ENCODE measurements at regions not wholly inside any gene's neighbourhood (a gene's known extent, or its start where the extent isn't known, plus 50 kb on each side); places are given as distances from the start of the nearest gene placed in this dataset.
A peak's percentile ranks its signal among the peaks of the same experiment; 100 is the strongest.

DNA sequence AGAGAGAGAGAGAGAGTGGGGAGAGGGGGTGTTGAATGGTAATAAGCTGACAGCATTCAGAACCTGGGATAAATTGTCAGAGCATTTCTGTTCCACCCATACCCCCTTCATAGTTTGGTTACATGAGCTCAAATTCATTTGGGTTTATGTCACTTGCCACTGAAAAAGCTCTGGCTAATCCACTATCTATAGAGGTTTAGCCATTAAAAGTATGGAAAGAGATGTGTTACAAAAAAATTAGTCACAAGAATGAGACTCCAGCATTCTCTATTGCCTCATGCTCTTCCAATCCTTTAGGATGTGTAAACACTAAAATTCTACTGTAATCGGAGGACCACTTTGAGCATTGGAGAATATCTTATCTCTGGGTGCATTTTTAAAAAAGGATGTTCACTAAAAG lies 297.6 kb upstream of the TCF21 start:
- Histone ChIP-seq H3K36me3 (ENCODE audit: control insufficient read depth in 2 of 4, insufficient read depth in 4 of 4, low read length in 3 of 4) (no peaks in the 10 kb centered on the region), H2BK120ac (replicated peaks; ENCODE audit: low read depth, low read length) (no peak overlapping the region), H4K8ac (ENCODE audit: extremely low read depth, insufficient read depth, low read length) (no peak overlapping the region), H3K27ac (ENCODE audit: low read depth, low read length) (no peak overlapping the region), H2BK5ac (ENCODE audit: low read depth, low read length) (no peak overlapping the region), H3K4ac (replicated peaks; ENCODE audit: insufficient read length, low read depth, low read length) (no peak overlapping the region), H3K27me3 (replicated peaks in 1 of 4; ENCODE audit: control insufficient read depth in 3 of 4, extremely low read depth in 1 of 4, insufficient read depth in 3 of 4, low read length in 3 of 4) (no peaks in the 10 kb centered on the region), H3K9me3 (ENCODE audit: insufficient read depth in 2 of 2, low read depth in 1 of 2, low read length in 1 of 2) (no peaks in the 10 kb centered on the region), H2BK20ac (ENCODE audit: low read length) (no peak overlapping the region), H3K79me2 (ENCODE audit: control insufficient read depth in 1 of 2, insufficient read depth in 2 of 2, low read length in 2 of 2) (no peaks in the 10 kb centered on the region), H3K79me1 (ENCODE audit: low read depth, low read length) (no peaks in the 10 kb centered on the region), H3K4me3 (ENCODE audit: extremely low read depth in 1 of 4, insufficient read depth in 2 of 4, low read depth in 3 of 4, low read length in 4 of 4) (no peak overlapping the region), H4K20me1 (replicated peaks in 1 of 2; ENCODE audit: control insufficient read depth in 1 of 2, insufficient read depth in 2 of 2, low read length in 2 of 2) (no peaks in the 10 kb centered on the region), H2BK15ac (ENCODE audit: low read length) (no peak overlapping the region), H3K18ac (ENCODE audit: extremely low read depth, low read length) (no peak overlapping the region), H2AK5ac (ENCODE audit: low read depth, low read length) (no peak overlapping the region), H2AFZ (ENCODE audit: low read length) (peak overlapping the region; percentile 63; the same call in 1 of the 2 replicates), H3K23me2 (ENCODE audit: low read depth, low read length) (no peaks in the 10 kb centered on the region), H4K5ac (ENCODE audit: insufficient read length, low read depth, low read length) (no peak overlapping the region), H3K14ac (ENCODE audit: insufficient read length) (no peak overlapping the region), H3K4me1 (replicated peaks in 1 of 4; ENCODE audit: control insufficient read depth in 3 of 4, insufficient read depth in 4 of 4, low read length in 3 of 4) (no peaks in the 10 kb centered on the region), H4K91ac (replicated peaks; ENCODE audit: insufficient read length, low read length) (no peak overlapping the region), H3K9ac (replicated peaks in 1 of 4; ENCODE audit: extremely low read depth in 1 of 4, low read depth in 3 of 4, low read length in 3 of 4) (no peak overlapping the region), H3K56ac (replicated peaks; ENCODE audit: insufficient read length, low read depth, low read length) (no peak overlapping the region), H3K4me2 (ENCODE audit: insufficient read depth in 1 of 2, low read depth in 2 of 2, low read length in 2 of 2) (no peak overlapping the region), H3K23ac (ENCODE audit: insufficient read length) (no peak overlapping the region), H2BK12ac (ENCODE audit: low read depth, low read length) (no peak overlapping the region)
- WGBS, 2 experiments (ENCODE audit: extremely low coverage in 1 of 2, insufficient coverage in 1 of 2, insufficient read length in 1 of 2, insufficient replicate concordance in 2 of 2, low coverage in 1 of 2, low lambda C conversion rate in 2 of 2, missing lambda C conversion rate in 1 of 2) = 90% methylated on average over 1 of the region's 1 CpG; no CpG with 5 or more reads in 1 of the 2 experiments
- FAIRE-seq (no peak), DNase-seq (ENCODE audit: low read depth in 1 of 2, low spot score in 2 of 2) (no peak)
- POLR2A ChIA-PET (ENCODE audit: partially characterized antibody) = no interaction called here
- CTCF ChIA-PET (ENCODE audit: partially characterized antibody) = interaction anchor here (0.8 to 1.2 kb wide), 2 partner anchors 325 to 330 kb away, joined by 3 read pairs; no protein-coding TSS in a partner anchor
- no peak for TF ChIP-seq TAF7 (optimal IDR thresholded peaks at IDR 0.05; ENCODE audit: borderline replicate concordance, low read depth, low read length)
- TF ChIP-seq SAP30 (IDR thresholded peaks at IDR 0.05; ENCODE audit: insufficient read depth, insufficient replicate concordance, low read length) = no peak
- TF ChIP-seq CEBPB (IDR thresholded peaks at IDR 0.05; ENCODE audit: low read depth, low read length) = no peak
- TF ChIP-seq CHD2 (IDR thresholded peaks at IDR 0.05; ENCODE audit: low read length) = no peak
- no peak for TF ChIP-seq MAFK (IDR thresholded peaks at IDR 0.05; ENCODE audit: low read depth, low read length)
- TF ChIP-seq CTBP2 (IDR thresholded peaks at IDR 0.05; ENCODE audit: borderline replicate concordance, insufficient read depth, insufficient read length, low read length) = no peak
- no peak for TF ChIP-seq BACH1 (IDR thresholded peaks at IDR 0.05; ENCODE audit: low read length)
- TF ChIP-seq RNF2 (IDR thresholded peaks at IDR 0.05; ENCODE audit: borderline replicate concordance, low read depth, low read length, missing control alignments, poor library complexity, severe bottlenecking) = no peak
- TF ChIP-seq KDM5A (IDR thresholded peaks at IDR 0.05; ENCODE audit: low read length) = no peak
- no peak for TF ChIP-seq SRF (IDR thresholded peaks at IDR 0.05; ENCODE audit: low read depth, low read length)
- TF ChIP-seq FOSL1 (IDR thresholded peaks at IDR 0.05; ENCODE audit: insufficient read depth, low read depth, low read length) = no peak
- no peak for TF ChIP-seq KDM4A (IDR thresholded peaks at IDR 0.05; ENCODE audit: low read depth, low read length, severe bottlenecking)
- TF ChIP-seq TEAD4 (IDR thresholded peaks at IDR 0.05; ENCODE audit: low read depth, low read length) = no peak
- no peak for TF ChIP-seq YY1 (IDR thresholded peaks at IDR 0.05; ENCODE audit: low read depth, low read length)
- no peak for TF ChIP-seq SP2 (IDR thresholded peaks at IDR 0.05; ENCODE audit: low read length)
- no peak for TF ChIP-seq BRCA1 (IDR thresholded peaks at IDR 0.05; ENCODE audit: low read depth, low read length)

Measured in H1 (cell line).